GM12878 (cell line): ENCODE measurements at regions not wholly inside any gene's neighbourhood (a gene's known extent, or its start where the extent isn't known, plus 50 kb on each side); places are given as distances from the start of the nearest gene placed in this dataset.

Source experiments
- BHLHE40 ChIP-seq, 2 experiments: fragments of 450-650 bp in 1 of 2; IDR thresholded peaks; 2 replicates each; pipeline ENCODE4 v1.6.1; 2011 to 2017; ENCODE audit warnings: low read depth in 2 of 2, borderline replicate concordance in 1 of 2, improper control_type of control experiment in 1 of 2, low read length in 1 of 2, mild to moderate bottlenecking in 1 of 2
- BRCA1 ChIP-seq: IDR thresholded peaks from 2 replicates; pipeline ENCODE4 v1.6.1; 2011; ENCODE audit warnings: low read depth, low read length, improper control_type of control experiment
- CTCF ChIP-seq, 3 experiments: IDR thresholded peaks in 2 of 3; conservative IDR thresholded peaks in 1 of 3; 2 replicates each; pipeline ENCODE4 v1.5.1; 2011; ENCODE audit warnings: low read depth in 3 of 3, low read length in 3 of 3, mild to moderate bottlenecking in 3 of 3, control low read depth in 2 of 3, moderate library complexity in 2 of 3, inconsistent platforms in 1 of 3, mixed read lengths in 1 of 3; ENCODE audit not compliant: control insufficient read depth in 2 of 3, insufficient read depth in 1 of 3; ENCODE audit errors: extremely low read depth in 1 of 3
- EP300 ChIP-seq, 2 experiments: fragments of 150-350 bp in 1 of 2; IDR thresholded peaks; 2 replicates each; pipeline ENCODE4 v1.6.1; 2011 to 2012; ENCODE audit warnings: low read depth in 2 of 2, low read length in 2 of 2, borderline replicate concordance in 1 of 2, improper control_type of control experiment in 1 of 2, inconsistent platforms in 1 of 2; ENCODE audit not compliant: control insufficient read depth in 1 of 2
- EZH2 ChIP-seq: IDR thresholded peaks from 2 replicates; pipeline ENCODE4 v1.6.1; 2012; ENCODE audit warnings: low read depth, mild to moderate bottlenecking, control low read depth, inconsistent platforms, low read length, borderline replicate concordance; ENCODE audit not compliant: control insufficient read depth
- HDAC2 ChIP-seq: fragments of 200-600 bp; sonication (generic); IDR thresholded peaks from 2 replicates; pipeline ENCODE4 v1.6.1; 2017
- PBX3 ChIP-seq: IDR thresholded peaks from 2 replicates; pipeline ENCODE4 v1.6.1; 2011; ENCODE audit warnings: mild to moderate bottlenecking, low read depth, low read length, moderate library complexity; ENCODE audit not compliant: insufficient replicate concordance
- POLR2A ChIP-seq: IDR thresholded peaks from 2 replicates; pipeline ENCODE4 v1.6.1; 2011; ENCODE audit warnings: low read depth, mild to moderate bottlenecking, low read length
- TAF1 ChIP-seq: IDR thresholded peaks from 2 replicates; pipeline ENCODE4 v1.6.1; 2011; ENCODE audit warnings: mild to moderate bottlenecking, low read depth, low read length, borderline replicate concordance
- TARDBP ChIP-seq: IDR thresholded peaks from 2 replicates; pipeline ENCODE4 v1.6.1; 2016; ENCODE audit warnings: borderline replicate concordance
- YY1 ChIP-seq: IDR thresholded peaks from 2 replicates; pipeline ENCODE4 v1.6.1; 2011; ENCODE audit warnings: low read depth, mild to moderate bottlenecking, low read length
- ZBTB33 ChIP-seq: fragments of 450-650 bp; IDR thresholded peaks from 2 replicates; pipeline ENCODE4 v1.6.1; 2017; ENCODE audit warnings: mild to moderate bottlenecking
- ZBTB4 ChIP-seq: fragments of 450-650 bp; formaldehyde crosslinking; IDR thresholded peaks from 2 replicates; pipeline ENCODE4 v1.4.0; 2022; ENCODE audit warnings: mild to moderate bottlenecking, moderate library complexity
- ZNF24 ChIP-seq: fragments of 450-650 bp; IDR thresholded peaks from 2 replicates; pipeline ENCODE4 v1.6.1; 2017; ENCODE audit warnings: antibody characterized with exemption, mild to moderate bottlenecking

GRCh38 chr2:228599781-228600180, 418.3 kb upstream of the SPHKAP start:
- TF ChIP-seq YY1 (no peak), TARDBP (no peak), ZBTB33 (no peak), EZH2 (no peak), EP300 (IDR thresholded peaks at IDR 0.05; ENCODE audit: borderline replicate concordance in 1 of 2, control insufficient read depth in 1 of 2, low read depth in 2 of 2, low read length in 2 of 2) (no peak), POLR2A (no peak), CTCF (IDR thresholded peaks at IDR 0.05 in 2 of 3, conservative IDR thresholded peaks at IDR 0.05 in 1 of 3; ENCODE audit: control insufficient read depth in 2 of 3, extremely low read depth in 1 of 3, insufficient read depth in 1 of 3, low read depth in 3 of 3, low read length in 3 of 3) (no peak), BRCA1 (no peak), ZBTB4 (CRISPR knock-in tag) (no peak), TAF1 (no peak), HDAC2 (no peak), PBX3 (no peak), ZNF24 (no peak), BHLHE40 (IDR thresholded peaks at IDR 0.05; ENCODE audit: borderline replicate concordance in 1 of 2, low read depth in 2 of 2, low read length in 1 of 2) (no peak)
